ENCODE measurements at regions not wholly inside any gene's neighbourhood (a gene's known extent, or its start where the extent isn't known, plus 50 kb on each side); places are given as distances from the start of the nearest gene placed in this dataset.

- H2AFZ ChIP-seq (ENCODE audit: low read length), result no peak overlapping the region
- no peak for DNase-seq (ENCODE audit: insufficient read length, low spot score, missing footprints)
- no peak overlapping the region for H3K4me3 ChIP-seq (ENCODE audit: insufficient read depth, low read length)
- H3K36me3 ChIP-seq (ENCODE audit: insufficient read depth, low read length), result no peaks in the 10 kb centered on the region
- no peaks in the 10 kb centered on the region for H4K20me1 ChIP-seq (ENCODE audit: insufficient read depth, low read length)
- H3K79me2 ChIP-seq (ENCODE audit: insufficient read depth, low read length), result no peaks in the 10 kb centered on the region
- H3K9me3 ChIP-seq (ENCODE audit: low read depth, low read length), result no peaks in the 10 kb centered on the region
- no peaks in the 10 kb centered on the region for H3K27me3 ChIP-seq (ENCODE audit: insufficient read depth, low read length)
- TF ChIP-seq CTCF (IDR thresholded peaks at IDR 0.05; ENCODE audit: extremely low read depth, low read depth, low read length), result no peak
- no peak overlapping the region for H3K4me2 ChIP-seq (ENCODE audit: insufficient read depth, low read length)
- H3K27ac ChIP-seq (ENCODE audit: low read depth, low read length), result no peak overlapping the region
- H3K4me1 ChIP-seq (ENCODE audit: insufficient read depth, low read length), result no peaks in the 10 kb centered on the region
Observed at GRCh38 chr21:16258844-16259611, 529.2 kb downstream of the USP25 start.

- no peaks in the 10 kb centered on the region for H3K36me3 ChIP-seq (ENCODE audit: insufficient read depth, low read length)
- H2AFZ ChIP-seq (ENCODE audit: low read length), result no peak overlapping the region
- TF ChIP-seq CTCF (IDR thresholded peaks at IDR 0.05; ENCODE audit: extremely low read depth, low read depth, low read length), result no peak
- DNase-seq (ENCODE audit: insufficient read length, low spot score, missing footprints), result no peak
- no peaks in the 10 kb centered on the region for H4K20me1 ChIP-seq (ENCODE audit: insufficient read depth, low read length)
- H3K9me3 ChIP-seq (ENCODE audit: low read depth, low read length), result no peaks in the 10 kb centered on the region
- no peaks in the 10 kb centered on the region for H3K79me2 ChIP-seq (ENCODE audit: insufficient read depth, low read length)
- no peaks in the 10 kb centered on the region for H3K4me1 ChIP-seq (ENCODE audit: insufficient read depth, low read length)
- H3K4me3 ChIP-seq (ENCODE audit: insufficient read depth, low read length), result no peak overlapping the region
- no peak overlapping the region for H3K27ac ChIP-seq (ENCODE audit: low read depth, low read length)
- no peak overlapping the region for H3K4me2 ChIP-seq (ENCODE audit: insufficient read depth, low read length)
- no peaks in the 10 kb centered on the region for H3K27me3 ChIP-seq (ENCODE audit: insufficient read depth, low read length)
Observed at GRCh38 chr21:16262091-16262490, 532.3 kb downstream of the USP25 start.

GRCh38 chr21:16264319-16264718, 534.5 kb downstream of the USP25 start:
- H3K4me2 ChIP-seq (ENCODE audit: insufficient read depth, low read length), result peak overlapping the region; percentile 60
- H3K27me3 ChIP-seq (ENCODE audit: insufficient read depth, low read length), result no peaks in the 10 kb centered on the region
- no peaks in the 10 kb centered on the region for H3K4me1 ChIP-seq (ENCODE audit: insufficient read depth, low read length)
- H4K20me1 ChIP-seq (ENCODE audit: insufficient read depth, low read length), result no peaks in the 10 kb centered on the region
- H3K79me2 ChIP-seq (ENCODE audit: insufficient read depth, low read length), result no peaks in the 10 kb centered on the region
- no peaks in the 10 kb centered on the region for H3K36me3 ChIP-seq (ENCODE audit: insufficient read depth, low read length)
- no peak for DNase-seq (ENCODE audit: insufficient read length, low spot score, missing footprints)
- no peak for TF ChIP-seq CTCF (IDR thresholded peaks at IDR 0.05; ENCODE audit: extremely low read depth, low read depth, low read length)
- H3K4me3 ChIP-seq (ENCODE audit: insufficient read depth, low read length), result peak overlapping the region; percentile 29
- peak overlapping the region; percentile 28 for H2AFZ ChIP-seq (ENCODE audit: low read length)
- H3K27ac ChIP-seq (ENCODE audit: low read depth, low read length), result peak overlapping the region; percentile 2
- no peaks in the 10 kb centered on the region for H3K9me3 ChIP-seq (ENCODE audit: low read depth, low read length)

- Histone ChIP-seq H3K27me3 (ENCODE audit: insufficient read depth, low read length) (no peaks in the 10 kb centered on the region), H4K20me1 (ENCODE audit: insufficient read depth, low read length) (no peaks in the 10 kb centered on the region), H3K4me3 (ENCODE audit: insufficient read depth, low read length) (no peak overlapping the region), H3K79me2 (ENCODE audit: insufficient read depth, low read length) (no peaks in the 10 kb centered on the region), H2AFZ (ENCODE audit: low read length) (no peak overlapping the region), H3K9me3 (ENCODE audit: low read depth, low read length) (no peaks in the 10 kb centered on the region), H3K4me1 (ENCODE audit: insufficient read depth, low read length) (no peaks in the 10 kb centered on the region), H3K36me3 (ENCODE audit: insufficient read depth, low read length) (no peaks in the 10 kb centered on the region), H3K27ac (ENCODE audit: low read depth, low read length) (no peak overlapping the region), H3K4me2 (ENCODE audit: insufficient read depth, low read length) (no peak overlapping the region)
- no peak for DNase-seq (ENCODE audit: insufficient read length, low spot score, missing footprints)
- no peak for TF ChIP-seq CTCF (IDR thresholded peaks at IDR 0.05; ENCODE audit: extremely low read depth, low read depth, low read length)
Observed at GRCh38 chr21:16269476-16269875, 539.7 kb downstream of the USP25 start.
